ENCODE measurements at regions not wholly inside any gene's neighbourhood (a gene's known extent, or its start where the extent isn't known, plus 50 kb on each side); places are given as distances from the start of the nearest gene placed in this dataset.

GRCh38 chr3:177487635-177488186 is 290.4 kb upstream of the TBL1XR1 start:
- no peak overlapping the region for H3K4me3 ChIP-seq (ENCODE audit: low read length)
- no peak overlapping the region for H3K27ac ChIP-seq (ENCODE audit: low read depth, low read length)
- no peaks in the 10 kb centered on the region for H3K4me1 ChIP-seq (ENCODE audit: control insufficient read depth, low read length)
- no peaks in the 10 kb centered on the region for H4K20me1 ChIP-seq (ENCODE audit: control insufficient read depth, insufficient read depth, low read depth, low read length)
- H3F3A ChIP-seq (ENCODE audit: control insufficient read depth, insufficient read depth) = no peaks in the 10 kb centered on the region
- no peaks in the 10 kb centered on the region for H3K27me3 ChIP-seq (ENCODE audit: control insufficient read depth, low read length)
- no peak overlapping the region for H3K4me2 ChIP-seq (ENCODE audit: low read length)
- no peak for TF ChIP-seq EZH2phosphoT487 (IDR thresholded peaks at IDR 0.05; ENCODE audit: borderline replicate concordance, low read length)
- no peak for TF ChIP-seq CTCF (IDR thresholded peaks at IDR 0.05; ENCODE audit: low read depth, low read length, poor library complexity, severe bottlenecking)
- H3K36me3 ChIP-seq (ENCODE audit: control insufficient read depth, low read length) = no peaks in the 10 kb centered on the region
- no peaks in the 10 kb centered on the region for H3K9me3 ChIP-seq (ENCODE audit: control insufficient read depth, insufficient read depth, low read length)
- H3K9me2 ChIP-seq (replicated peaks; ENCODE audit: control insufficient read depth, low read length) = no peaks in the 10 kb centered on the region
- no peaks in the 10 kb centered on the region for H3K79me2 ChIP-seq (ENCODE audit: control insufficient read depth, low read length)

GRCh38 chr3:177488740-177489139 is 291.5 kb upstream of the TBL1XR1 start:
- Histone ChIP-seq H3K36me3 (ENCODE audit: control insufficient read depth, low read length) (no peaks in the 10 kb centered on the region), H3K9me2 (replicated peaks; ENCODE audit: control insufficient read depth, low read length) (no peaks in the 10 kb centered on the region), H3K4me1 (ENCODE audit: control insufficient read depth, low read length) (no peaks in the 10 kb centered on the region), H3K27ac (ENCODE audit: low read depth, low read length) (no peak overlapping the region), H3K4me2 (ENCODE audit: low read length) (no peak overlapping the region), H4K20me1 (ENCODE audit: control insufficient read depth, insufficient read depth, low read depth, low read length) (no peaks in the 10 kb centered on the region), H3F3A (ENCODE audit: control insufficient read depth, insufficient read depth) (no peaks in the 10 kb centered on the region), H3K27me3 (ENCODE audit: control insufficient read depth, low read length) (no peaks in the 10 kb centered on the region), H3K79me2 (ENCODE audit: control insufficient read depth, low read length) (no peaks in the 10 kb centered on the region), H3K9me3 (ENCODE audit: control insufficient read depth, insufficient read depth, low read length) (no peaks in the 10 kb centered on the region), H3K4me3 (ENCODE audit: low read length) (no peak overlapping the region)
- TF ChIP-seq CTCF (IDR thresholded peaks at IDR 0.05; ENCODE audit: low read depth, low read length, poor library complexity, severe bottlenecking) (no peak), EZH2phosphoT487 (IDR thresholded peaks at IDR 0.05; ENCODE audit: borderline replicate concordance, low read length) (no peak)

GRCh38 chr3:177490626-177491025 is 293.3 kb upstream of the TBL1XR1 start:
- H3F3A ChIP-seq (ENCODE audit: control insufficient read depth, insufficient read depth) = no peaks in the 10 kb centered on the region
- H3K4me2 ChIP-seq (ENCODE audit: low read length) = no peak overlapping the region

More at GRCh38 chr3:177490626-177491025, 293.3 kb upstream of the TBL1XR1 start:
- TF ChIP-seq EZH2phosphoT487 (IDR thresholded peaks at IDR 0.05; ENCODE audit: borderline replicate concordance, low read length) (no peak), CTCF (IDR thresholded peaks at IDR 0.05; ENCODE audit: low read depth, low read length, poor library complexity, severe bottlenecking) (no peak)
- no peaks in the 10 kb centered on the region for H3K9me2 ChIP-seq (replicated peaks; ENCODE audit: control insufficient read depth, low read length)
- H3K4me1 ChIP-seq (ENCODE audit: control insufficient read depth, low read length) = no peaks in the 10 kb centered on the region
- no peaks in the 10 kb centered on the region for H3K9me3 ChIP-seq (ENCODE audit: control insufficient read depth, insufficient read depth, low read length)
- no peaks in the 10 kb centered on the region for H3K79me2 ChIP-seq (ENCODE audit: control insufficient read depth, low read length)
- no peak overlapping the region for H3K27ac ChIP-seq (ENCODE audit: low read depth, low read length)
- H4K20me1 ChIP-seq (ENCODE audit: control insufficient read depth, insufficient read depth, low read depth, low read length) = no peaks in the 10 kb centered on the region
- no peak overlapping the region for H3K4me3 ChIP-seq (ENCODE audit: low read length)
- H3K27me3 ChIP-seq (ENCODE audit: control insufficient read depth, low read length) = no peaks in the 10 kb centered on the region
- no peaks in the 10 kb centered on the region for H3K36me3 ChIP-seq (ENCODE audit: control insufficient read depth, low read length)
